CD8-positive, alpha-beta memory T cell (primary cell): ENCODE measurements at regions not wholly inside any gene's neighbourhood (a gene's known extent, or its start where the extent isn't known, plus 50 kb on each side); places are given as distances from the start of the nearest gene placed in this dataset.

Experiments used
- CTCF ChIA-PET: fragments of 350-600 bp; sonication (Branson Sonifier 250); formaldehyde crosslinking; loops from one replicate; lab custom pipeline; 2021; ENCODE audit warnings: antibody characterized with exemption; lab: Charles Lee
- POLR2A ChIA-PET: fragments of 350-600 bp; sonication (Branson Sonifier 250); formaldehyde crosslinking; loops from one replicate; lab custom pipeline; 2021; ENCODE audit warnings: antibody characterized with exemption; lab: Charles Lee
- DNase-seq, 5 donors: peaks; one replicate each; pipeline versions ENCODE4 v3.0.0 to v3.0.0-alpha.2; 2020 to 2022; ENCODE audit warnings: mixed read lengths in 1 of 5
- H3K27ac ChIP-seq: one replicate; pipeline ENCODE4 v1.7.0; 2013; ENCODE audit warnings: low read depth, mild to moderate bottlenecking, low read length, moderate library complexity
- H3K27me3 ChIP-seq: 2 replicates; pipeline ENCODE4 v1.7.0; 2013; ENCODE audit warnings: low read length, mild to moderate bottlenecking; ENCODE audit not compliant: insufficient read depth, poor library complexity, severe bottlenecking
- H3K36me3 ChIP-seq: 2 replicates; pipeline ENCODE4 v1.7.0; 2013; ENCODE audit warnings: mild to moderate bottlenecking, low read length, moderate library complexity; ENCODE audit not compliant: insufficient read depth
- H3K4me1 ChIP-seq: 2 replicates; pipeline ENCODE4 v1.7.0; 2013; ENCODE audit warnings: mild to moderate bottlenecking, low read length, moderate library complexity; ENCODE audit not compliant: insufficient read depth
- H3K4me3 ChIP-seq: 2 replicates; pipeline ENCODE4 v1.7.0; 2013; ENCODE audit warnings: mild to moderate bottlenecking, low read length
- H3K9me3 ChIP-seq: 2 replicates; pipeline ENCODE4 v1.7.0; 2013; ENCODE audit warnings: mild to moderate bottlenecking, low read length
- H3K27ac Mint-ChIP-seq, 8 donors: one replicate each; pipeline ENCODE4 v1.8.0; 2020 to 2021; ENCODE audit warnings: mixed read lengths in 8 of 8, mild to moderate bottlenecking in 6 of 8, inconsistent platforms in 3 of 8, moderate library complexity in 3 of 8
- H3K27me3 Mint-ChIP-seq, 2 donors: one replicate each; pipeline ENCODE4 v1.8.0; 2020 to 2021; ENCODE audit warnings: mixed read lengths in 2 of 2, mild to moderate bottlenecking in 1 of 2, moderate library complexity in 1 of 2
- H3K36me3 Mint-ChIP-seq, 3 donors: one replicate each; pipeline ENCODE4 v1.8.0; 2020 to 2021; ENCODE audit warnings: mixed read lengths in 3 of 3, inconsistent platforms in 1 of 3, mild to moderate bottlenecking in 1 of 3
- H3K4me1 Mint-ChIP-seq, 3 donors: one replicate each; pipeline ENCODE4 v1.8.0; 2020 to 2021; ENCODE audit warnings: mixed read lengths in 3 of 3, inconsistent platforms in 1 of 3, mild to moderate bottlenecking in 1 of 3
- H3K4me3 Mint-ChIP-seq, 7 donors: one replicate each; pipeline ENCODE4 v1.8.0; 2020 to 2021; ENCODE audit warnings: mixed read lengths in 7 of 7, mild to moderate bottlenecking in 6 of 7, moderate library complexity in 4 of 7, inconsistent platforms in 2 of 7
- H3K9me3 Mint-ChIP-seq, 5 donors: one replicate each; pipeline ENCODE4 v1.8.0; 2020 to 2022; ENCODE audit warnings: mixed read lengths in 5 of 5, mild to moderate bottlenecking in 3 of 5, moderate library complexity in 2 of 5, inconsistent platforms in 1 of 5

DNA sequence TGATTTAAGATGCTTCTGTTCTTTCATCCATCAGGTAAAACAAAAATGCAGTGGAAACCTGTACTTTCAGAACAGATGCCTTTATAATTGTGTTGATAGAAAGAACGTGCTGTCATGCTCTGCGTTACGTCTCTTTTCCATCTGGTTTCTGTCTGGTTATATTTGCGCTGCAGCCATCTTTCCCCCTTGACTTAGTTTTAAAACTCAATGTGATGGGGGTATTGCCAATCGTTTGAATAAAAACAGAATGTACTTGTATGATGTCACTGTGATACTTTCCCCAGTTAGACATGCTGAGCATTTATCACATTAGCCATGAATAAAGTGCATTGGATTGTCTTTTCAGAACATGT is 508.6 kb downstream of the ADCYAP1 start:
- Mint-ChIP-seq H3K27me3 (no peaks in the 10 kb centered on the region), H3K36me3 (no peaks in the 10 kb centered on the region), H3K9me3 (peaks cover 0 to 8% (median 0%) of the 10 kb centered on the region in 5 donors), H3K27ac (no peak overlapping the region), H3K4me3 (no peak overlapping the region), H3K4me1 (no peaks in the 10 kb centered on the region)
- ChIA-PET CTCF (no interaction called here), POLR2A (no interaction called here)
- Histone ChIP-seq H3K36me3 (no peaks in the 10 kb centered on the region), H3K27ac (no peak overlapping the region), H3K4me3 (no peak overlapping the region), H3K4me1 (no peaks in the 10 kb centered on the region), H3K9me3 (no peaks in the 10 kb centered on the region), H3K27me3 (no peaks in the 10 kb centered on the region)
- DNase-seq, result no peak

DNA sequence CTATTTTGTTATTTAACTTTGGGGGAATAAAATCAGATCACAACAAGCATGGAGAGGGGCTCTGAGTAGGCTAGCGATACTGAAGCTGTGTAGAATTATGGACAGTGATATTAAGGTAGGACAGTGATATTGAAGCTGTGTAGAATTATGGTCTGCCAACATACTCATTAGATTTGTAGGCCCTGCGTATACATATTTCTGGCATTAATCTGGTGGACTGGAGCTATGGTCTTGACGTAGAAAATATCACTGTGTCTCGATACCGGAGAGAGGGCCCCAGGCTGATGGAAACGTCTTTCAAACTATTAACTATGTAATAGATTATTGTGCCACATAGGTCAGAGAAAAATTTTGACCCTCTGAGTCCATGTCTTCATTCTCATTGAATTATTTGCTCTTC is 511.4 kb downstream of the ADCYAP1 start:
- ChIA-PET CTCF (no interaction called here), POLR2A (no interaction called here)
- Mint-ChIP-seq H3K27me3 (no peaks in the 10 kb centered on the region), H3K36me3 (no peaks in the 10 kb centered on the region), H3K4me3 (no peak overlapping the region), H3K9me3 (peaks cover 0 to 6% (median 0%) of the 10 kb centered on the region in 5 donors), H3K4me1 (no peaks in the 10 kb centered on the region), H3K27ac (no peak overlapping the region)
- Histone ChIP-seq H3K36me3 (no peaks in the 10 kb centered on the region), H3K27ac (no peak overlapping the region), H3K9me3 (no peaks in the 10 kb centered on the region), H3K4me3 (no peak overlapping the region), H3K27me3 (no peaks in the 10 kb centered on the region), H3K4me1 (no peaks in the 10 kb centered on the region)
- no peak for DNase-seq

- Histone ChIP-seq H3K9me3 (no peaks in the 10 kb centered on the region), H3K36me3 (no peaks in the 10 kb centered on the region), H3K27me3 (no peaks in the 10 kb centered on the region), H3K4me3 (no peak overlapping the region), H3K27ac (no peak overlapping the region), H3K4me1 (no peaks in the 10 kb centered on the region)
- ChIA-PET CTCF (no interaction called here), POLR2A (no interaction called here)
- H3K27ac Mint-ChIP-seq, result no peak overlapping the region
- no peaks in the 10 kb centered on the region for H3K4me1 Mint-ChIP-seq
- peaks cover 0 to 7% (median 2%) of the 10 kb centered on the region in 5 donors for H3K9me3 Mint-ChIP-seq
- DNase-seq, result no peak
- H3K27me3 Mint-ChIP-seq, result no peaks in the 10 kb centered on the region
- H3K4me3 Mint-ChIP-seq, result no peak overlapping the region
- no peaks in the 10 kb centered on the region for H3K36me3 Mint-ChIP-seq
These were observed 516.8 kb downstream of the ADCYAP1 start for GRCh38 chr18:1421502-1421901.

- POLR2A ChIA-PET, result no interaction called here
- Histone ChIP-seq H3K4me1 (no peaks in the 10 kb centered on the region), H3K4me3 (no peak overlapping the region), H3K27me3 (no peaks in the 10 kb centered on the region), H3K36me3 (no peaks in the 10 kb centered on the region), H3K27ac (no peak overlapping the region), H3K9me3 (no peaks in the 10 kb centered on the region)
- Mint-ChIP-seq H3K27ac (no peak overlapping the region), H3K9me3 (peaks cover 0 to 7% (median 2%) of the 10 kb centered on the region in 5 donors), H3K4me1 (no peaks in the 10 kb centered on the region), H3K4me3 (no peak overlapping the region), H3K36me3 (no peaks in the 10 kb centered on the region), H3K27me3 (no peaks in the 10 kb centered on the region)
- no peak for DNase-seq
- CTCF ChIA-PET, result no interaction called here
These were observed 518.0 kb downstream of the ADCYAP1 start for GRCh38 chr18:1422634-1423033.

GRCh38 chr18:1425679-1426078 is 521.0 kb downstream of the ADCYAP1 start:
- H3K4me3 Mint-ChIP-seq, result no peak overlapping the region
- Histone ChIP-seq H3K4me3 (no peak overlapping the region), H3K4me1 (no peaks in the 10 kb centered on the region), H3K27me3 (no peaks in the 10 kb centered on the region), H3K27ac (no peak overlapping the region), H3K36me3 (no peaks in the 10 kb centered on the region), H3K9me3 (no peaks in the 10 kb centered on the region)
- H3K27ac Mint-ChIP-seq, result no peak overlapping the region
- no peaks in the 10 kb centered on the region for H3K36me3 Mint-ChIP-seq
- peaks cover 0 to 10% (median under 1%) of the 10 kb centered on the region in 5 donors for H3K9me3 Mint-ChIP-seq
- POLR2A ChIA-PET, result no interaction called here
- CTCF ChIA-PET, result no interaction called here
- DNase-seq, result no peak
- no peaks in the 10 kb centered on the region for H3K27me3 Mint-ChIP-seq
- no peaks in the 10 kb centered on the region for H3K4me1 Mint-ChIP-seq

DNA sequence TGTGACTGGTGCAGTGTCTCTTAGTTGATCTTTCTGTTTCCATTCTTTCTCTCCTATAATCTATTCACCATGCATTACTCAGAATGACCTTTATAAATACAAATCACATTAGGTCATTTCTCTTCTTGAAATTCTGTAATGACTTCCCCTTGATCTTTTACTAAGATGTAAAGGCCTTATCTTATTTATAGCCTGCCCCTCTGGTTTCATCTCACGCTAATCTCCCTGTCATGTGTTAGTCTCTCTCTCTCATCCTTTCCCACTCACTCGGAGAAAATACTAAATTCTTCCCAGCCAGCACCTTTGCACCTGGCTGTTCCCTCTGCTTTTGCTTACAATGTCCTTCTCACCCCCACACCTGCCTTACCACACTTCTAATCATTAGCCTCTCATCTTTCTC is 530.8 kb downstream of the ADCYAP1 start:
- H3K4me1 ChIP-seq, result no peaks in the 10 kb centered on the region
- H3K9me3 ChIP-seq, result no peaks in the 10 kb centered on the region
- H3K27ac ChIP-seq, result no peak overlapping the region
- no peaks in the 10 kb centered on the region for H3K4me1 Mint-ChIP-seq
- no peaks in the 10 kb centered on the region for H3K27me3 ChIP-seq
- POLR2A ChIA-PET, result no interaction called here
- no peaks in the 10 kb centered on the region for H3K36me3 Mint-ChIP-seq
- no peak overlapping the region for H3K27ac Mint-ChIP-seq
- no peak overlapping the region for H3K4me3 Mint-ChIP-seq
- peaks cover 0 to 2% (median under 1%) of the 10 kb centered on the region in 5 donors for H3K9me3 Mint-ChIP-seq
- no peaks in the 10 kb centered on the region for H3K36me3 ChIP-seq
- DNase-seq, result no peak
- H3K27me3 Mint-ChIP-seq, result no peaks in the 10 kb centered on the region
- CTCF ChIA-PET, result no interaction called here
- no peak overlapping the region for H3K4me3 ChIP-seq

DNA sequence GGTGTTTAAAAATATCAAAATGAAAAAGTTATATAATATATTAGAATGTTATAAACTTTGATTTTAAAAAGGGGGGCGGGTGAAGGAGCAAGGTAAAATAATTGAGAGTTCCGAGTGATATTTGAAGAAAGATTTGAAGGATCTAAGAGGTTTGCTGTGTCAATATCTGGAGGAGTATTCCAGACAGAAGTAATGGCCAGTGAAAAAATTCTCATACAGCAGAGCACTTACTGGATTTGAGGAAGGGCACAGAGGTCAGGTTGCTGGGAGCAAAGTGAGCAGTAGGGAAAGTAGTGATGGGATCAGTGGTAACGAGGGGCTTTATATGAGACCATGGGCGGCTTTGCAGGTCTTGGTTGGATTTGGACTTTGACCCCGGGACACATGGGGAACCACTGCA is 531.5 kb downstream of the ADCYAP1 start:
- no peaks in the 10 kb centered on the region for H3K9me3 ChIP-seq
- CTCF ChIA-PET, result no interaction called here
- no peak overlapping the region for H3K27ac ChIP-seq
- no peaks in the 10 kb centered on the region for H3K36me3 Mint-ChIP-seq
- H3K27ac Mint-ChIP-seq, result no peak overlapping the region
- no peaks in the 10 kb centered on the region for H3K36me3 ChIP-seq
- DNase-seq, result no peak
- no peaks in the 10 kb centered on the region for H3K4me1 Mint-ChIP-seq
- no peaks in the 10 kb centered on the region for H3K27me3 Mint-ChIP-seq
- no peaks in the 10 kb centered on the region for H3K4me1 ChIP-seq
- H3K27me3 ChIP-seq, result no peaks in the 10 kb centered on the region
- H3K4me3 ChIP-seq, result no peak overlapping the region
- no peak overlapping the region for H3K4me3 Mint-ChIP-seq
- POLR2A ChIA-PET, result no interaction called here
- H3K9me3 Mint-ChIP-seq, result peaks cover 0 to 3% (median 0%) of the 10 kb centered on the region in 5 donors

DNA sequence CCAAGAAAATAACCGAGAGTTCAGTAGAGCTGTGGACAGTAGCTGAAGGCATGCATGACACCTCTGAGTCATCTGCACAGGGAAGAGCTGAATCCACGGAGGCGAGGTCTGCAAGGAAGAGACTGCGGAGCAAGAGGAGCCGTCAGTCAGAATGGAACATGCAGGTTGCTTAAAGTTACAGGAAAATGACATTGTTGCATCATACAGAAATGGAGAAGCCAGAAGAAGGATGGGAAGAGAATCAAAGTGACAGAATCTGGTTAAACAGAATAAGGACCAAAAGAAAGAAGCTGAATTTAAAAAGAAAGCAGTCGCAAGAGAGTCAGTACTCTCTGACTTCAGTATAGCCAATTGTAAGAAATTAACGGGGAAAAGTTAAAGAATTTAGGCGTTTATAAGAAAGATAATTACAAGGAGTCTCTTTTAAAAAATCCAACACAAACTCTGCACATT is 533.8 kb downstream of the ADCYAP1 start:
- Histone ChIP-seq H3K36me3 (no peaks in the 10 kb centered on the region), H3K4me1 (no peaks in the 10 kb centered on the region), H3K4me3 (no peak overlapping the region), H3K9me3 (no peaks in the 10 kb centered on the region), H3K27ac (no peak overlapping the region), H3K27me3 (no peaks in the 10 kb centered on the region)
- CTCF ChIA-PET, result no interaction called here
- Mint-ChIP-seq H3K4me1 (no peaks in the 10 kb centered on the region), H3K36me3 (no peaks in the 10 kb centered on the region), H3K27me3 (no peaks in the 10 kb centered on the region), H3K27ac (no peak overlapping the region), H3K9me3 (peaks cover 0 to 6% (median 3%) of the 10 kb centered on the region in 5 donors), H3K4me3 (no peak overlapping the region)
- POLR2A ChIA-PET, result no interaction called here
- no peak for DNase-seq

GRCh38 chr18:1438967-1439366 is 534.3 kb downstream of the ADCYAP1 start:
- POLR2A ChIA-PET, result no interaction called here
- no peaks in the 10 kb centered on the region for H3K36me3 Mint-ChIP-seq

More at GRCh38 chr18:1438967-1439366, 534.3 kb downstream of the ADCYAP1 start:
- Histone ChIP-seq H3K36me3 (no peaks in the 10 kb centered on the region), H3K27me3 (no peaks in the 10 kb centered on the region), H3K4me1 (no peaks in the 10 kb centered on the region), H3K27ac (no peak overlapping the region), H3K4me3 (no peak overlapping the region), H3K9me3 (no peaks in the 10 kb centered on the region)
- Mint-ChIP-seq H3K4me3 (no peak overlapping the region), H3K4me1 (no peaks in the 10 kb centered on the region), H3K27me3 (no peaks in the 10 kb centered on the region), H3K9me3 (peaks cover 0 to 6% (median 3%) of the 10 kb centered on the region in 5 donors), H3K27ac (no peak overlapping the region)
- no peak for DNase-seq
- CTCF ChIA-PET, result no interaction called here
